H1 (cell line): ENCODE measurements at regions not wholly inside any gene's neighbourhood (a gene's known extent, or its start where the extent isn't known, plus 50 kb on each side); places are given as distances from the start of the nearest gene placed in this dataset.

Source experiments
- CTCF ChIA-PET: fragments of 300-600 bp; sonication (Branson Sonifier 250); formaldehyde crosslinking; loops from one replicate; lab custom pipeline; 2021; ENCODE audit not compliant: partially characterized antibody; lab: Charles Lee
- POLR2A ChIA-PET: fragments of 300-600 bp; sonication (Branson Sonifier 250); formaldehyde crosslinking; loops from one replicate; lab custom pipeline; 2021; ENCODE audit warnings: inconsistent platforms; ENCODE audit not compliant: partially characterized antibody; lab: Charles Lee
- DNase-seq, 2 experiments: peaks; one replicate each; pipeline versions ENCODE4 v3.0.0 to v3.0.0-alpha.2; 2010 to 2022; ENCODE audit warnings: low spot score in 2 of 2, low read depth in 1 of 2, mixed read lengths in 1 of 2
- FAIRE-seq: peaks from 2 replicates; lab custom pipeline; 2011; peaks lifted over from hg19 to GRCh38; lab: Jason Lieb, UNC
- H2AFZ ChIP-seq: 2 replicates; pipeline ENCODE4 v1.8.1; 2012; ENCODE audit warnings: low read length, inconsistent platforms
- H2AK5ac ChIP-seq: 2 replicates; pipeline ENCODE4 v1.6.1; 2013; ENCODE audit warnings: low read depth, low read length
- H2BK120ac ChIP-seq: replicated peaks from 2 replicates; pipeline ENCODE3; 2013; ENCODE audit warnings: low read depth, low read length, inconsistent platforms
- H2BK12ac ChIP-seq: 2 replicates; pipeline ENCODE4 v1.6.1; 2013; ENCODE audit warnings: low read depth, low read length
- H2BK15ac ChIP-seq: 2 replicates; pipeline ENCODE4 v1.6.1; 2013; ENCODE audit warnings: low read length
- H2BK20ac ChIP-seq: 2 replicates; pipeline ENCODE4 v1.6.1; 2013; ENCODE audit warnings: low read length
- H2BK5ac ChIP-seq: 2 replicates; pipeline ENCODE4 v1.6.1; 2013; ENCODE audit warnings: low read depth, low read length
- H3K14ac ChIP-seq: 2 replicates; pipeline ENCODE4 v1.6.1; 2013; ENCODE audit warnings: inconsistent platforms; ENCODE audit not compliant: insufficient read length
- H3K18ac ChIP-seq: 2 replicates; pipeline ENCODE4 v1.6.1; 2013; ENCODE audit warnings: low read length; ENCODE audit errors: extremely low read depth
- H3K23ac ChIP-seq: 2 replicates; pipeline ENCODE4 v1.6.1; 2013; ENCODE audit warnings: inconsistent platforms; ENCODE audit not compliant: insufficient read length
- H3K23me2 ChIP-seq: 2 replicates; pipeline ENCODE4 v1.6.1; 2013; ENCODE audit warnings: low read depth, low read length
- H3K27ac ChIP-seq: 2 replicates; pipeline ENCODE4 v1.6.1; 2011; ENCODE audit warnings: low read depth, low read length, inconsistent platforms
- H3K27me3 ChIP-seq, 4 experiments: replicated peaks in 1 of 4; 1 replicate in 1 of 4; 2 replicates in 3 of 4; pipeline versions ENCODE4 v1.6.1 to v1.8.1; 2011 to 2013; ENCODE audit warnings: low read length in 3 of 4, mild to moderate bottlenecking in 3 of 4, inconsistent platforms in 2 of 4, mixed read lengths in 2 of 4, moderate library complexity in 1 of 4; ENCODE audit not compliant: control insufficient read depth in 3 of 4, insufficient read depth in 3 of 4; ENCODE audit errors: extremely low read depth in 1 of 4
- H3K36me3 ChIP-seq, 4 experiments: 2 replicates each; pipeline versions ENCODE4 v1.6.1 to v1.8.1; 2011 to 2013; ENCODE audit warnings: mild to moderate bottlenecking in 4 of 4, low read length in 3 of 4, moderate library complexity in 2 of 4, control low read depth in 1 of 4, inconsistent platforms in 1 of 4; ENCODE audit not compliant: insufficient read depth in 4 of 4, control insufficient read depth in 2 of 4
- H3K4ac ChIP-seq: replicated peaks from 2 replicates; pipeline ENCODE3; 2013; ENCODE audit warnings: low read length, low read depth, mixed read lengths, inconsistent platforms; ENCODE audit not compliant: insufficient read length
- H3K4me1 ChIP-seq, 4 experiments: replicated peaks in 1 of 4; 1 replicate in 1 of 4; 2 replicates in 3 of 4; pipeline versions ENCODE4 v1.6.1 to v1.8.1; 2011 to 2013; ENCODE audit warnings: low read length in 3 of 4, inconsistent platforms in 2 of 4, mixed read lengths in 1 of 4; ENCODE audit not compliant: insufficient read depth in 4 of 4, control insufficient read depth in 3 of 4
- H3K4me2 ChIP-seq, 2 experiments: 2 replicates each; pipeline versions ENCODE4 v1.6.1 to v1.8.1; 2011 to 2013; ENCODE audit warnings: low read depth in 2 of 2, low read length in 2 of 2, control low read depth in 1 of 2, inconsistent platforms in 1 of 2, mild to moderate bottlenecking in 1 of 2; ENCODE audit not compliant: insufficient read depth in 1 of 2
- H3K4me3 ChIP-seq, 4 experiments: fragments of 200-600, 300-600 bp in 1 of 4; sonication (generic), shearing (Covaris generic), sonication (Bioruptor Twin) in 1 of 4; 2 replicates each; pipeline versions ENCODE4 v1.5.1 to v1.8.1; 2011 to 2016; ENCODE audit warnings: low read length in 4 of 4, low read depth in 3 of 4, control low read depth in 2 of 4, inconsistent platforms in 2 of 4, mild to moderate bottlenecking in 2 of 4, mixed read lengths in 1 of 4, moderate library complexity in 1 of 4; ENCODE audit not compliant: insufficient read depth in 2 of 4; ENCODE audit errors: extremely low read depth in 1 of 4
- H3K56ac ChIP-seq: replicated peaks from 2 replicates; pipeline ENCODE3; 2013; ENCODE audit warnings: low read depth, mild to moderate bottlenecking, mixed read lengths, low read length, inconsistent platforms; ENCODE audit not compliant: insufficient read length
- H3K79me1 ChIP-seq: 2 replicates; pipeline ENCODE4 v1.6.1; 2013; ENCODE audit warnings: low read depth, low read length, control low read depth
- H3K79me2 ChIP-seq, 2 experiments: 2 replicates each; pipeline versions ENCODE4 v1.6.1 to v1.8.1; 2012 to 2013; ENCODE audit warnings: low read length in 2 of 2, mild to moderate bottlenecking in 2 of 2, inconsistent platforms in 1 of 2; ENCODE audit not compliant: insufficient read depth in 2 of 2, control insufficient read depth in 1 of 2
- H3K9ac ChIP-seq, 4 experiments: replicated peaks in 1 of 4; 1 replicate in 1 of 4; 2 replicates in 3 of 4; pipeline versions ENCODE4 v1.6.1 to v1.8.1; 2011 to 2013; ENCODE audit warnings: low read depth in 3 of 4, low read length in 3 of 4, control low read depth in 2 of 4, mild to moderate bottlenecking in 2 of 4, moderate library complexity in 2 of 4, inconsistent platforms in 1 of 4; ENCODE audit errors: extremely low read depth in 1 of 4
- H3K9me3 ChIP-seq, 2 experiments: 2 replicates each; pipeline versions ENCODE4 v1.6.1 to v1.8.1; 2012 to 2013; ENCODE audit warnings: mild to moderate bottlenecking in 2 of 2, moderate library complexity in 2 of 2, control low read depth in 1 of 2, inconsistent platforms in 1 of 2, low read depth in 1 of 2, low read length in 1 of 2, mixed read lengths in 1 of 2; ENCODE audit not compliant: insufficient read depth in 2 of 2
- H4K20me1 ChIP-seq, 2 experiments: replicated peaks in 1 of 2; 2 replicates each; pipeline versions ENCODE3 to v1.8.1; 2011 to 2013; ENCODE audit warnings: inconsistent platforms in 2 of 2, low read length in 2 of 2, mild to moderate bottlenecking in 1 of 2; ENCODE audit not compliant: insufficient read depth in 2 of 2, control insufficient read depth in 1 of 2
- H4K5ac ChIP-seq: 2 replicates; pipeline ENCODE4 v1.6.1; 2013; ENCODE audit warnings: low read length, low read depth, mixed read lengths, inconsistent platforms; ENCODE audit not compliant: insufficient read length
- H4K8ac ChIP-seq: 2 replicates; pipeline ENCODE4 v1.8.0; 2013; ENCODE audit warnings: mild to moderate bottlenecking, moderate library complexity, low read length, inconsistent platforms; ENCODE audit not compliant: insufficient read depth; ENCODE audit errors: extremely low read depth
- H4K91ac ChIP-seq: replicated peaks from 2 replicates; pipeline ENCODE3; 2013; ENCODE audit warnings: low read length, mixed read lengths, inconsistent platforms; ENCODE audit not compliant: insufficient read length
- BRCA1 ChIP-seq: IDR thresholded peaks from 2 replicates; pipeline ENCODE4 v1.6.1; 2012; ENCODE audit warnings: low read depth, low read length, improper control_type of control experiment
- CBX8 ChIP-seq: fragments of 300-800, 300-1000 bp; sonication (generic); IDR thresholded peaks from 2 replicates; pipeline ENCODE4 v1.7.1; 2016; ENCODE audit warnings: low read depth, low read length, borderline replicate concordance
- CREB1 ChIP-seq: IDR thresholded peaks from 2 replicates; pipeline ENCODE4 v1.6.1; 2012; ENCODE audit warnings: inconsistent platforms
- HDAC2 ChIP-seq, 2 experiments: fragments of 300-600 bp in 1 of 2; sonication (generic) in 1 of 2; IDR thresholded peaks; 2 replicates each; pipeline ENCODE4 v1.6.1; 2011 to 2012; ENCODE audit warnings: low read depth in 2 of 2, low read length in 2 of 2, mild to moderate bottlenecking in 2 of 2, moderate library complexity in 2 of 2, borderline replicate concordance in 1 of 2, inconsistent platforms in 1 of 2
- NANOG ChIP-seq: IDR thresholded peaks from 2 replicates; pipeline ENCODE4 v1.6.1; 2011; ENCODE audit warnings: low read length, low read depth, mild to moderate bottlenecking, inconsistent platforms; ENCODE audit not compliant: insufficient read depth, poor library complexity, severe bottlenecking
- SP2 ChIP-seq: IDR thresholded peaks from 2 replicates; pipeline ENCODE4 v1.6.1; 2012; ENCODE audit warnings: mild to moderate bottlenecking, low read length, inconsistent platforms
- TAF7 ChIP-seq: optimal IDR thresholded peaks from 2 replicates; pipeline ENCODE3; 2011; ENCODE audit warnings: low read depth, mild to moderate bottlenecking, inconsistent platforms, low read length, moderate library complexity, borderline replicate concordance
- YY1 ChIP-seq: IDR thresholded peaks from 2 replicates; pipeline ENCODE4 v1.6.1; 2011; ENCODE audit warnings: low read depth, mild to moderate bottlenecking, low read length
- WGBS, 2 experiments: shearing (Covaris generic) in 1 of 2; methylation state at CpG; one replicate each; pipeline versions ENCODE4 v1.1.6 to v1.1.7; 2013 to 2015; ENCODE audit warnings: low lambda C conversion rate in 2 of 2, mixed read lengths in 2 of 2, inconsistent platforms in 1 of 2, low coverage in 1 of 2, missing lambda C conversion rate in 1 of 2; ENCODE audit not compliant: insufficient replicate concordance in 2 of 2, insufficient coverage in 1 of 2, insufficient read length in 1 of 2; ENCODE audit errors: extremely low coverage in 1 of 2, missing lambda C conversion rate in 1 of 2; 5-methylcytosine and 5-hydroxymethylcytosine counted together

DNA sequence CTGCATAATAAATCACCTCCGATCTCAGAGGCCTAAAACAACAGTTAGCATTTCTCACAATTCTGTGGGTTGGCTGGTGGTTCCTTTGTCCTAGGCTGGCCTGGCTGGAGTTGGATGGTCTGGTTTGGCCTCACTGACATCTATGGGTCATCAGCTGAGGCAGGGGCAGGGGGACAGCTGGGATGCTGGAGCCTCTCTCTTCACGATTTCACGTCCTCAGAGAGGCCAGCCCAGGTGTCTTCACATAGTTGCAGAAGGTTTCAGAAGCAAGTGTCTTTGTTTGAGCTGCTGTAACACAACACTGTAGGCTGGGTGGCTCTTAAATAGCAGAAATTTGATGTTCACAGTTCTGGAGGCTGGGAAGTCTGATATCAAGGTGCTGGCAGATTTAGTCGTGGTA, 155.5 kb upstream of the CACNA1E start:
- H3K18ac ChIP-seq, result no peak overlapping the region
- H3K27me3 ChIP-seq, result no peaks in the 10 kb centered on the region; a peak in 1 of 7 replicates
- no peak overlapping the region for H2BK15ac ChIP-seq
- no peak overlapping the region for H2AK5ac ChIP-seq
- H3K4me2 ChIP-seq, result no peak overlapping the region
- H3K79me2 ChIP-seq, result no peaks in the 10 kb centered on the region
- no peak overlapping the region; the same call in 1 of the 2 replicates for H2BK5ac ChIP-seq
- H3K23me2 ChIP-seq, result no peaks in the 10 kb centered on the region
- TF ChIP-seq TAF7, result no peak
- TF ChIP-seq NANOG, result no peak
- TF ChIP-seq CBX8, result no peak
- no peak for TF ChIP-seq SP2
- no peak for TF ChIP-seq BRCA1
- TF ChIP-seq YY1, result no peak
- TF ChIP-seq HDAC2 (IDR thresholded peaks at IDR 0.05; ENCODE audit: borderline replicate concordance in 1 of 2, low read depth in 2 of 2, low read length in 2 of 2), result no peak
- TF ChIP-seq CREB1, result no peak
- POLR2A ChIA-PET, result no interaction called here
- no peaks in the 10 kb centered on the region for H3K4me1 ChIP-seq
- CTCF ChIA-PET, result interaction anchor here (1.1 to 1.6 kb wide), 3 partner anchors 17 to 98 kb away, joined by 3 to 7 read pairs (median 4); no protein-coding TSS in a partner anchor
- no peak overlapping the region for H2BK120ac ChIP-seq
- H4K8ac ChIP-seq, result no peak overlapping the region
- H3K23ac ChIP-seq, result no peak overlapping the region
- H3K9ac ChIP-seq, result no peak overlapping the region
- no peak overlapping the region for H2BK12ac ChIP-seq
- H3K4ac ChIP-seq, result no peak overlapping the region
- H4K20me1 ChIP-seq, result no peaks in the 10 kb centered on the region
- H2AFZ ChIP-seq, result no peak overlapping the region
- 91% methylated on average over 4 of the region's 4 CpGs; no CpG with 5 or more reads in 1 of the 2 experiments for WGBS, 2 experiments
- H4K91ac ChIP-seq, result no peak overlapping the region
- H3K4me3 ChIP-seq, result no peak overlapping the region
- no peaks in the 10 kb centered on the region for H3K79me1 ChIP-seq
- H4K5ac ChIP-seq, result no peak overlapping the region
- DNase-seq (no peak), FAIRE-seq (no peak)
- H3K9me3 ChIP-seq, result no peaks in the 10 kb centered on the region
- H3K14ac ChIP-seq, result no peak overlapping the region
- no peak overlapping the region for H2BK20ac ChIP-seq
- H3K36me3 ChIP-seq, result no peaks in the 10 kb centered on the region
- H3K27ac ChIP-seq, result no peak overlapping the region
- no peak overlapping the region for H3K56ac ChIP-seq
